Osteocyte (in vitro differentiated cells): ENCODE measurements at regions not wholly inside any gene's neighbourhood (a gene's known extent, or its start where the extent isn't known, plus 50 kb on each side); places are given as distances from the start of the nearest gene placed in this dataset.

Experiments
- DNase-seq: peaks from one replicate; pipeline ENCODE4 v3.0.0; 2021; ENCODE audit warnings: mixed read lengths; ENCODE audit not compliant: unreplicated experiment; ENCODE audit errors: extremely low spot score
- H3K27ac Mint-ChIP-seq: one replicate; pipeline ENCODE4 v1.8.0; 2021; ENCODE audit warnings: mild to moderate bottlenecking, mixed read lengths; ENCODE audit not compliant: unreplicated experiment
- H3K27me3 Mint-ChIP-seq: one replicate; pipeline ENCODE4 v1.8.0; 2021; ENCODE audit warnings: mixed read lengths; ENCODE audit not compliant: unreplicated experiment
- H3K36me3 Mint-ChIP-seq: one replicate; pipeline ENCODE4 v1.8.0; 2021; ENCODE audit warnings: mixed read lengths; ENCODE audit not compliant: unreplicated experiment
- H3K4me1 Mint-ChIP-seq: one replicate; pipeline ENCODE4 v1.8.0; 2021; ENCODE audit warnings: mixed read lengths; ENCODE audit not compliant: unreplicated experiment
- H3K4me3 Mint-ChIP-seq: one replicate; pipeline ENCODE4 v1.8.0; 2021; ENCODE audit warnings: mild to moderate bottlenecking, moderate library complexity, mixed read lengths; ENCODE audit not compliant: unreplicated experiment
- H3K9me3 Mint-ChIP-seq: one replicate; pipeline ENCODE4 v1.8.0; 2021; ENCODE audit warnings: mixed read lengths; ENCODE audit not compliant: unreplicated experiment
- TF ChIP-seq, protein P1 (sequence below): fragments of 200-600 bp; sonication (generic); IDR thresholded peaks from 2 replicates; pipeline ENCODE4 v1.5.0; 2021; ENCODE audit warnings: antibody characterized with exemption, mild to moderate bottlenecking, moderate library complexity

- Mint-ChIP-seq H3K27me3 (peaks cover 11% of the 10 kb centered on the region), H3K4me3 (no peak overlapping the region), H3K36me3 (no peaks in the 10 kb centered on the region), H3K9me3 (peaks cover 11% of the 10 kb centered on the region), H3K27ac (no peak overlapping the region), H3K4me1 (no peaks in the 10 kb centered on the region)
- no peak for DNase-seq
- TF ChIP-seq, protein P1, sequence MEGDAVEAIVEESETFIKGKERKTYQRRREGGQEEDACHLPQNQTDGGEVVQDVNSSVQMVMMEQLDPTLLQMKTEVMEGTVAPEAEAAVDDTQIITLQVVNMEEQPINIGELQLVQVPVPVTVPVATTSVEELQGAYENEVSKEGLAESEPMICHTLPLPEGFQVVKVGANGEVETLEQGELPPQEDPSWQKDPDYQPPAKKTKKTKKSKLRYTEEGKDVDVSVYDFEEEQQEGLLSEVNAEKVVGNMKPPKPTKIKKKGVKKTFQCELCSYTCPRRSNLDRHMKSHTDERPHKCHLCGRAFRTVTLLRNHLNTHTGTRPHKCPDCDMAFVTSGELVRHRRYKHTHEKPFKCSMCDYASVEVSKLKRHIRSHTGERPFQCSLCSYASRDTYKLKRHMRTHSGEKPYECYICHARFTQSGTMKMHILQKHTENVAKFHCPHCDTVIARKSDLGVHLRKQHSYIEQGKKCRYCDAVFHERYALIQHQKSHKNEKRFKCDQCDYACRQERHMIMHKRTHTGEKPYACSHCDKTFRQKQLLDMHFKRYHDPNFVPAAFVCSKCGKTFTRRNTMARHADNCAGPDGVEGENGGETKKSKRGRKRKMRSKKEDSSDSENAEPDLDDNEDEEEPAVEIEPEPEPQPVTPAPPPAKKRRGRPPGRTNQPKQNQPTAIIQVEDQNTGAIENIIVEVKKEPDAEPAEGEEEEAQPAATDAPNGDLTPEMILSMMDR: no peak
Measured at GRCh38 chr4:17352357-17352756, 159.5 kb downstream of the QDPR start.

DNA sequence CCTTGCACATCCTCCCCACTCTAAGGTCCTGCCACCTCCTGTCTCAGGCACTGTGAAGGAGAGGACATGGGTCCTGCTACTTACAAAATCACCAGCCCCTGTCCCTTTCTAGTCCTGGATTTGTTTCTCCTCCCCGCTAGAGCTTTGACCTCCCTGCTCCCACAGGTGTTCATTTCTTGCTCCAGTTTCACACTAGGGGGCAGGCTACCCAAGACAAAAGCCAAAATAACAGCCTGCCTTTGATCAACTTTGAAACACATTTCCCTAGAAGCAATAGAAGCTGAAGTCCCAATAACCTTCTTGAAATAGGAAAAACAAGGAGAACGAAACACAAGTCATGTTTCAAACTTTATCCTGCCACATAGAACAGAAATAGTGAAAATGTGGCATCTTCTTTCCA, 164.4 kb downstream of the QDPR start:
- no peaks in the 10 kb centered on the region for H3K4me1 Mint-ChIP-seq
- H3K27ac Mint-ChIP-seq: no peak overlapping the region
- no peak overlapping the region for H3K4me3 Mint-ChIP-seq
- H3K9me3 Mint-ChIP-seq: no peaks in the 10 kb centered on the region
- H3K36me3 Mint-ChIP-seq: no peaks in the 10 kb centered on the region
- H3K27me3 Mint-ChIP-seq: peaks cover 5% of the 10 kb centered on the region
- TF ChIP-seq, protein P1: peak; percentile 34
- no peak for DNase-seq

GRCh38 chr4:17339376-17339775, 172.5 kb downstream of the QDPR start:
- TF ChIP-seq, protein P1: no peak
- Mint-ChIP-seq H3K36me3 (no peaks in the 10 kb centered on the region), H3K27ac (no peak overlapping the region), H3K4me1 (no peaks in the 10 kb centered on the region), H3K9me3 (no peaks in the 10 kb centered on the region), H3K27me3 (peaks cover 12% of the 10 kb centered on the region), H3K4me3 (no peak overlapping the region)
- DNase-seq: no peak

DNA sequence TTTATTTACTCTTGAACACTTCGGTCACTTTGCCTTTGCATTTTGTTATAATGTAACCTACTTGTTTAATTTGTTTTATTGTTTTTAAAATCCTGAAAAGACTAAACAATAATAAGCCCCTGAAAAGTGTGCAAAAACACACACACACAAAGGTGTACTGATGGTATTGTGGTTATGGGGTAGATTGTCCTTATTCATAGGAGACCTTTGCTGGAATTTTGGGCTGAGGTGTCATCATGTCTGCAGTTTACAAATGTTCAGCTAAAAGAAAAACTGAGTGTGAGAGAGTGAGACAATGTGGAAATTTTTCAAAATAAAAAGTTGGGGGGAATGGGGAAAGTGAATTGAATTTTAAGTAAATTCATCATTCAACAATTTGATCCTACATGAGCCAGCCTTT, 174.9 kb downstream of the QDPR start:
- H3K36me3 Mint-ChIP-seq: no peaks in the 10 kb centered on the region
- TF ChIP-seq, protein P1: no peak
- no peaks in the 10 kb centered on the region for H3K9me3 Mint-ChIP-seq
- H3K4me3 Mint-ChIP-seq: no peak overlapping the region
- peaks cover 11% of the 10 kb centered on the region for H3K27me3 Mint-ChIP-seq
- no peak for DNase-seq
- no peaks in the 10 kb centered on the region for H3K4me1 Mint-ChIP-seq
- no peak overlapping the region for H3K27ac Mint-ChIP-seq

DNA sequence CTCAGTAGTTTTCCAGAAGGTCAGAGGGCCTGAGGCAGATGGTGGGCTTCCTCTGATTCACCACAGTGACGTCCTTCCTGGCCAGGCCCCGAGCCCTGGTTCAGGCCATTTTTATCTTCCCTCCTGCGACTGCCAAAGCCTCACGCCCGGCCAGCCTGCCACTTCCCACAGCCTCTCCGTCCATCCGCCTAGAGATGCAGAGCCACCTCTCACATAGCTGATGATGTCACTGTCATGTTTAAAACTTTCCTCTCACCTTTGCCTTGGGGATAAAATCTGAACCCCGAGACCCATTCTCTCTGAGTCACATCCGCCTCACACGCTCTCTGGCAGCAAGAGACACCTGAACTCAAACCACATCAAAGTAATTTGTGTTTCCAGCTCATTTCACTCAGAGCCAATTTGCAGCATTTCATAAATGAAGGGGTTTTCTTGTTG, 175.3 kb downstream of the QDPR start:
- no peaks in the 10 kb centered on the region for H3K9me3 Mint-ChIP-seq
- H3K36me3 Mint-ChIP-seq: no peaks in the 10 kb centered on the region
- no peak overlapping the region for H3K27ac Mint-ChIP-seq
- H3K4me3 Mint-ChIP-seq: no peak overlapping the region
- peaks cover 11% of the 10 kb centered on the region for H3K27me3 Mint-ChIP-seq
- no peak for DNase-seq
- H3K4me1 Mint-ChIP-seq: no peaks in the 10 kb centered on the region
- TF ChIP-seq, protein P1: no peak
